ENCODE measurements at regions not wholly inside any gene's neighbourhood (a gene's known extent, or its start where the extent isn't known, plus 50 kb on each side); places are given as distances from the start of the nearest gene placed in this dataset.

GRCh38 chr20:11467436-11467835 lies 450.3 kb upstream of the BTBD3 start:
- Histone ChIP-seq H3K4me1 (ENCODE audit: control insufficient read depth in 1 of 2, insufficient read depth in 2 of 2, low read length in 2 of 2) (peaks cover 0 to 8% of the 10 kb centered on the region in 2 experiments; a peak in 2 of 4 replicates), H4K20me1 (ENCODE audit: insufficient read depth) (no peaks in the 10 kb centered on the region), H3K4me2 (ENCODE audit: low read length) (no peak overlapping the region), H3K4me3 (replicated peaks in 1 of 2; ENCODE audit: low read depth in 1 of 2, low read length in 2 of 2) (no peak overlapping the region), H3K9me2 (ENCODE audit: insufficient read depth) (no peaks in the 10 kb centered on the region), H3K79me2 (ENCODE audit: insufficient read depth, low read length) (no peaks in the 10 kb centered on the region), H3K27ac (ENCODE audit: low read depth, low read length) (no peak overlapping the region), H3K27me3 (ENCODE audit: insufficient read depth, low read length) (no peaks in the 10 kb centered on the region), H2AFZ (ENCODE audit: low read depth, low read length, poor library complexity, severe bottlenecking) (peak overlapping the region; percentile 38), H3K9ac (ENCODE audit: low read length) (no peak overlapping the region), H3K36me3 (ENCODE audit: control insufficient read depth in 1 of 2, insufficient read depth in 2 of 2, low read length in 2 of 2) (no peaks in the 10 kb centered on the region), H3K9me3 (ENCODE audit: control insufficient read depth in 1 of 2, insufficient read depth in 1 of 2, low read depth in 1 of 2, low read length in 2 of 2) (no peaks in the 10 kb centered on the region)
- no TSS peak for BruUV-seq (replicated peaks)
- DNase-seq (ENCODE audit: low read depth, low spot score) = no peak
- POLR2A ChIA-PET = no interaction called here
- TF ChIP-seq SRF (IDR thresholded peaks at IDR 0.05; ENCODE audit: low read depth) (no peak), MAX (IDR thresholded peaks at IDR 0.05) (no peak), EGR1 (IDR thresholded peaks at IDR 0.05; ENCODE audit: low read depth) (no peak), RAD21 (IDR thresholded peaks at IDR 0.05; ENCODE audit: low read depth) (no peak), EZH2 (IDR thresholded peaks at IDR 0.05) (no peak), POLR2A (IDR thresholded peaks at IDR 0.05; ENCODE audit: borderline replicate concordance, extremely low read depth, insufficient read depth, insufficient read length) (no peak), ZFX (IDR thresholded peaks at IDR 0.05) (no peak), CBX3 (IDR thresholded peaks at IDR 0.05; ENCODE audit: low read depth) (no peak), REST (IDR thresholded peaks at IDR 0.05; ENCODE audit: low read depth) (no peak), EZH2phosphoT487 (IDR thresholded peaks at IDR 0.05; ENCODE audit: borderline replicate concordance) (no peak), ATF3 (IDR thresholded peaks at IDR 0.05) (no peak), ZBTB33 (IDR thresholded peaks at IDR 0.05; ENCODE audit: extremely low read depth, insufficient replicate concordance, low read length) (no peak), JUND (IDR thresholded peaks at IDR 0.05) (no peak), POLR2AphosphoS5 (IDR thresholded peaks at IDR 0.05; ENCODE audit: low read depth, low read length) (no peak), SIN3A (IDR thresholded peaks at IDR 0.05; ENCODE audit: low read depth) (no peak), TCF7L2 (IDR thresholded peaks at IDR 0.05; ENCODE audit: borderline replicate concordance, extremely low read depth, insufficient read depth, insufficient read length) (no peak), SP1 (IDR thresholded peaks at IDR 0.05; ENCODE audit: low read depth) (no peak)
- intact Hi-C loops (cut with micrococcal nuclease) = no loop called here
- CTCF ChIA-PET = no interaction called here
- RAD21 ChIA-PET (ENCODE audit: low non-redundant PET in 1 of 2, low total read pairs in 2 of 2, uncharacterized antibody in 2 of 2, unreplicated experiment in 2 of 2) = no interaction called here
- no peak for ATAC-seq
